Activated CD4-positive, alpha-beta T cell treated with anti-CD3 and anti-CD28 coated beads for 24 hours (primary cell): ENCODE measurements at regions not wholly inside any gene's neighbourhood (a gene's known extent, or its start where the extent isn't known, plus 50 kb on each side); places are given as distances from the start of the nearest gene placed in this dataset.

Experiments
- DNase-seq, 2 donors: peaks; one replicate each; pipeline ENCODE4 v3.0.0-alpha.2; 2020; ENCODE audit warnings: low read depth in 2 of 2

- no peak for DNase-seq
Observed at GRCh38 chr2:120785228-120785966, 49.7 kb downstream of the GLI2 start.

DNA sequence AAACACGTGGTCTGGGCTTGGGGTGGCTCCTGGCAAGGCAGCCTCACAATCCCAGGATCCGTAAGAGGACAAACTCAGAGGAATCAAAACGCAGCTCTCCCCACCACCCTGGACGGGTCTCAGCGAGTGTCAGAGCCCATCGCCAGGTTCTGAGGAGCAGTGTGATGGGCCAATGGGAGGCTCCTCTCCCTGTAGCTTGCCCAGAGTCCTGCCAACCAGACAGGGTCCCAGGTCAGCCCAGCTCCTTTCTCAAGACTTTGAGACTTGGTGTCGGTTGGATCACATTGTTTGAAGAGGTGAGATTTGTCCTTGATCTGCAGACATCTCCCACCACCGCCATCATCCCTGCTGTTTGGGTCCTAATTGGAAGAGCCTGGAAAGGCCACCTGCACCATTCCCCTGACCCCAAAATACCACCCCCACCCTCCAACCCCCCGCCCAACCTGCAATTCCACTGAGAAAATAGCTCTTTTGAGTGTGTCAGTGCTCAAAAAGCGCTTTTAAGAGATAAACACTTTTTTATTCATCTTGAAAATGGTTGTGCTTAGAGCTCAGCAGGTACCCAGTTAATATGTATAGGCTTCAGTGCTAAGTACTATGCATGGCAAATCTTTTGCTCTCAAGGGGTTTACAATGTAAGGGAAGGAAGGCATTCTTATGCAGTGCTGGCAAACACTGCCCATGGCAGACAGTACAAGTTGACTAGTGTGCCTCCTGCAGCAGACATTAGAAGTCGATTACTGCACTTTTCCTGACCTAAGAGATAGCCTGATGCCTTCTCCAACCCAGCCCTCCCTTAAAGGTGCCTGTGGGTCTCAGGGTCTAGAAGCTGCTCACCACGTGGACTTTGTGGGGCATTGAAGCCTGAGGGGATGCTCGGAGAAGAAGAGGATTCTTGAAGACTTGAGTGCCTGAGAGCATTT, 50.6 kb downstream of the GLI2 start:
- DNase-seq: no peak

DNA sequence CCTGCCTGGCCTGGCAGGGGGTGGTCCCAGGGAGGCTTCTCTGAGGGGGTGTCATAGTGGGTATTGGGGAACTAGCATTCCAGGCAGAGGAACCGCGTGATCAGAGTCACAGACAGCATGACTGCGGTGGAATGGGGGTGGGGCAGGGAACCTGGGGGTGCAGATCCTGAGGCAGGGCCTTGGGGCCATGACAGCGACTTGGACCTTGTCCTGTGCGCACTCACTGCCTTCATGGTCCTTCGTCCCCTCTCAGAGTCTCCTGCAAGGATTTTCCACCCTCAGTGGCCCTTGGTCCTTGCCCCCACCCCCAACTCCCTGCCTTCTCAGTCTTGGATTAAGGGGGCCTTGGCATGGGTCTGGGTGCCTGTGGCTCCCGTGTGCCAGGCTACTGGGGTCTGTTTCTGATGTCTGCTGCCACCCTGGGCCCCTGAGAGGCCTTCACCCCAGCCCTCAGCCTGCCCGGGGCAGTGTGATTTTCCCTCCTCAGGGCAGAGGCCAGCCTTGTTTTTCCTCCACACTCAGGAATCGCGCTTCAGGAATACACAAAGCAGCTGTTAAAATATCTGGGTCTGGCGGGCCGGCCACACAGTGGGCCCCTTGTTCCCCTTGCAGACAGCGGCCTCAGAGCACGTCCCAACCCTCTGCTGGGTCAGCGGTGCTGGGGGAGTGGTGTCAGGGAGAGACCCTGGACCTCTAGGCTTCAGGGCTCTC, 51.6 kb downstream of the GLI2 start:
- DNase-seq: no peak

DNA sequence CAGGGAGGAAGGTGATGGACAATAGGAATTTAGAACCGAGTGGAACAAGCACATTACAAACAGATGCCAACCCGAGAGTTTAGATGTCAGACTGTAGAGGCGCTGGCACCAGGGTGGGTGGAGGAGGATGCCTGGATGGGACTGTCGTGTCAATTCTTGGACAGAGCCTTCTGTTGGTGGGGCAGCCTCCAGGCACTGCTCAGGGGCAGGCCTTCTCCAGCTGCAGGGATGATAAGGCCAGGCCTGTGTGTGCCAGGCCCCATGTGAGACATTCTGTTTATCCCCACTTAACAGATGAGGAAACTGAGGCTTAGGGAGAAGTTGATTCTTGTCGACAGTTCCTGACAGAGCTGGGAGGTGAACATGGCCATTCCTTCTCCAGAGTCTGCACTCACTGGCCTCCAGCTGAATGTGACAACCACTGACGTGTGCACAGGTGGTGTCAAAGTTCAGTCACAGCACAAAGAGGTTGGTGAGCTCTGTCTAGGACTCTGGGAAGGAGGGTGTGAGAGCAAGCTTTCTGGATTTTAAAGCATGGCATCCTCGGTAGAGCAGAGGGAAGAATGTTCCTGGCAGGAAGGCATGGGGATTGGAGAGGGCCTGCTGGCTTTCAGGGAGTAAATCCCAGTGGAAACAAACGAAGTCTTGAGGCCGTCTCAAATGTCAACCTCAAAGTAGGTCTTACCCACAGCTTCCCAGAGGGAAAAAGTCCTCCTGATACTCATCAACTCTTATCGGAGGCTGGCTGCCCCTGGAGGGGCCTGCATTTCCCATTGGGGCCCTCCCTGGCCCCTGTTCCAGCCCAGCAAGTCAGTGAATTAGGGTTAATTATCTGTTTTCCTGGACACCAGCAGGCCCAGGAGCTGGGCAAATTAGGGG, 52.4 kb downstream of the GLI2 start:
- DNase-seq: no peak

DNA sequence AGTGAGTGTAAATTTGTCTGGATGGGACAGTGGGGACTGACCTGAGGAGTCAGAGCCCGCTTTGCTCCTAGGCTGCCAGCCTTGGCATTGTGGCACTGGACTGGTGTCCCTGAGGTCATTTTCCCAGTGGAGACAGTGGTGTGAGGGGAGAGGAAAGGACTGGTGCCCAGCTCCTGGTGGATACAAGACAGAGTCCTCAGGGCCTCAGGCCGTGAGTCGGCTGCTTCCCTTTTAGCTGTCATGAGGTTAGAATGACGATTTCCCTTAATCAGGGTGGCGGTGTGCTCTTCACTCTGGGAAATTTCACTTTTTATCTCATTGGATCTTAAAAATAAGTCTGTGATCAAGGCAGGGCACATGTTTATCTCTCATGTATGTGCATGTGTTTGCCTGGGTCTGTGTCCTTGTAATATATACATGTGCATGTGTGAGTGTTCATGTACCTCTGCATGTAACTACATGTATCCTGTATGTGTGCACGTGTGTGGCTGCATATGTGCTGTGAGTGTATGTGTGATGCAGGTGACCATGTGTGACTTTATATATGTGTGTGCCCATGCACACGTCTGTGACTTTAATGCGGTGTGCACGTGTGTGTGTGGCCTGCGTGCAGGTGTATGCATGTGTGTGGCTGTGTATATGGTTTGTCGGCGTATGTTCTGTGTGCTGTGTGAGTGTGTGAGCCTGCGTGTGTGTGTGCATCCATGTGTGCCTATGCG, 55.7 kb downstream of the GLI2 start:
- DNase-seq: no peak

- no peak for DNase-seq
Observed at GRCh38 chr2:120791962-120792297, 56.3 kb downstream of the GLI2 start.

DNA sequence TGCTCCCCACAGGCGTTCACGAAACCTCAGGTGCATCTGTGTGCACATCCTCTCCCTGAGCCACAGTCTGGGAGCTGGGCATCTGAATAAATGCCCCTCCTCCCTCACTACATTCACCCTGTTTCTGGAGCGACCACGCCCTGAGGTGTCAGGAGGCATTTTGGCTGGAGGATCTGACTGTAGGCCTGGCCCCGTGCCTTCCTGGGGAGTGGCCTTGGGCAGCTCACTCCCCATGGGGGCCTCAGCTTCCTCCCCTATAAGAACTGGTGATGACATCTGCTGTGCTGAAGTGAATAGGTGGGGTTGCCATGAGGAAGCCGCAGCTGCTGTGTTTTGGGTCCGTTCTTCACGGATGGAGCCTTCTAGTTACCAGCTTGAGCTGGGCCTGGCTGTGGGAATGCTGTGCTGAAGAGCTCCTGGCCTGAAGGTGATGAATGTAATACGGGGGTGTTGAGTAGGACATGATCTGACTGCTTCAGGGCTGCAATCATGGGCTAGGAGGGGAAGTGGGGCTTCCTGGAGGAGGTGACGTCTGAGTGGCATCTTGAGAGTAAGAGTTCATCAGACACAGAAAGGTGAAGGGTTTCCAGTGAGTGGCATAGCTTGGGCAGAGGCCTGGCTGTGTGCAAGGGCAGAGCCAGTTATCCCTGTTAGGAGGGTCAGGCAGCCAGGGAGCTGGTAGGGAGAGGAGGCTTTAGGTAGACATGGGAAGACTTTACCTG, 58.2 kb downstream of the GLI2 start:
- DNase-seq: no peak

DNA sequence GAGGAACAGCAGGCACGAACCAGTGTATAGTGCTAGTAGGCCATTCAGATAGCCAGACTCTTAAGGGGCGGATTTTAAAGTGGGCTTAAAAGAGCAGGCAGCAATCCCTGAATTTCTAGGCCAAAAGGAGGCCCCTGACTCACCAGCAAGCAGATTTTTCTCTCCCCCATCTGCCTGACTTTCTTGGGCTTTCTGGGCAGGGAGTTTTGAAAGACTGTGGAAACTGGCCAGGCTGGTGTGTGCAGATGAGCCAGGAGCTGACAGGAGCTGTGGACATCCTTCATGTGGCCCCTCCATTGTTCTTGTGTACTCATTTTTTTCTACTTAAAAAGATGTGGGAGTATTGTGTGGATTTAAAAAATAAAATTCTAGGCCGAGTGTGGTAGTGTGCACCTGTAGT, 59.0 kb downstream of the GLI2 start:
- DNase-seq: no peak

GRCh38 chr2:120796094-120796493, 60.4 kb downstream of the GLI2 start:
- no peak for DNase-seq

DNA sequence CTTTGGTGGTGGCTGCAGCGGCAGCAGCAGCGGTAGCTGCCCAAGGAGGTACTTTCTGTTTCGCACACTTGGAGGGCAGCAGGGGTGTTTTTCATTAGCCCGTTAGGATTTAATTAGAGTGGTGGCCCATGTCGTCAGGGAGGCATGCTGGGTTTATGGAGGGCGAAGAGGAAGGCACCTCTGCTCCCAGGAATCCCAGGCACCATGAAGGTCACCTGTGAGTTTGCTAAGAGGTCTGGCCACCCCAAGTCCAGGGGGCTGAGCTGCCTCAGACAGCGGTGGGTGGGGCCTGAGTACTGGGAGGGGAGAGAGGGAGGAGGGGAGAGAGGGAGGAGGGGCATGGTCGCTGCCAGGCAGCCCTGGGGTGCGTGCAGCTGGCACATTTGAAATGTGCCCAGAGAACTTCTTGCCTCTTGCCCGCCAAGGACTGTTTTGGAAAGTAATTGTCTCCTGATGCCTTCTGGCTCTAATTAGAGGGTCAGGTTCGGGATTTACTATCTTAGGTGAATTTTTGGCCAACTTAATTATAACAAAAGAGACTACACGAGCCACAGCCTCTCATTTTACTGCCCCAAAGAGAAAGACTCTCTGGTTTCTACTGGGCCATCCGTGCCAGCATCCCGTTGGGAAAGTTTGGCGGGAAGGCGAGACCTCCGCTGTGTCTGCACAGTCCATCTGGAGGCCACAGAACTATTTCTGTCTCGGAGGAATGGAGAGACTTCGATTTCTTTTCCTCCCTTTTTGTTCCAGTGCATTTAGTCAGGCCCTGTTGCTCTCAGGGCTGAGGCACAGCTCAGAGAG, 62.0 kb downstream of the GLI2 start:
- no peak for DNase-seq

DNA sequence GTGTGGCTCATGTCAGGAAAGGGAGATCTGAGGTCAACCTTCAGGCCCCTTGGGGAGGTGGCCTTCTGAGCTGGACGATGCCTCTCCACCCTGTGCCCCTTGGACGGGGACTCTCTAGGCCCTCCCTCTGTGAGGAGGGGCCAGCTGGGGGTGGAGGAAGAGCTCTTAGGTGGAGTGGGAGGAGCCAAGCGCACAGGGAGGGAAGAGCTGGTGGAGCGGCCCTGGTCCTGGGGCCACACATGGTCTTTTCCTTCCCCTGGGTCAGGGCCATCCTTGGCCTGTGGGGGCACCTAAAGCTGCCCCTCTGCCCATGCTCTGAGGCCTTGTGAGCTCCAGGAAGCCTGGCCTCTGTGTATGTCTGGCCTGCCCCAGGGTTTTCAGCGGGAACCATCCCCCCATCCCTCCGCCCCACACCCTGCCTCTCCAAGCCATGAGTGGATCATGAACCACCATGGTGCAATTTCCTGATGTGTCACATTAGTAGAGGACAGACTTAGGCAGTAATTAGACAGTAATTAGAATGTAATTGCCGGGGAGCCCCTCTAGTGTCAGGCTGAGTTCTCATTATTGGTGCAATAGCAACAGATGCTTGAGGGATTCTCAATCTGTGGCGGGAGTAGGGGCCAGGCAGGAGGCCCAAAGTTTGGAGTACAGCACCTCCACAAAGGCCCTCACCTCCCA, 63.0 kb downstream of the GLI2 start:
- DNase-seq: no peak

GRCh38 chr2:120802158-120802557, 66.5 kb downstream of the GLI2 start:
- no peak for DNase-seq

DNA sequence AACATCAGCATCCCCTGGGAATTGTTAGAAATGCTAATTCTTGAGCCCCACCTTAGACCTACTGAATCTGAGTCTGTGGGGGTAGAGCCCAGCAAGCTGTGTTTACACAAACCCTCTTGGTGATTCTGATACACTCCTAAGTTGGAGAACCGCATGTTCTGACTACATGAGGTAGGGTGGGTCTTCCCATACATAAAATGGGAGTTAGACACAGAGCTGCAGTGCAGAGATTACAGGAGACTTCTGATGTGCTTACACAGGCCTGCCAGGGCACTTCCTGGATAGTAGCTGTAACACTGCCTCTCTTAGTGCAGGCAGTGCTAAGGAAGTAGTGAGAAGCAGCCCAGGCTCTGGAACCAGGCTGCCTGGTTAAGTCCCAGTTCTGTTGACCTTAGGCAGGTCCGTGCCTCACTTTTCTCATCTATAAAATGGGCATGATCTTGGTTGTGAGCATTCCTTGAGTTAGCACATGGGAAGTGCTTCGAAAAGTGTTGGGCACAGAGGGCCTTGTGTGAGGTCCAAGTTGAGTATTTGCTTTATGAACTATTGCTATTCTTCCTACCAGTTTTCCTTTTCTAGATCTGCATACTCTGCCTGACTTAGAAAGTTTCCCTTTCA, 67.3 kb downstream of the GLI2 start:
- DNase-seq: no peak

GRCh38 chr2:120803764-120804335, 68.2 kb downstream of the GLI2 start:
- DNase-seq: no peak

- DNase-seq: no peak
Observed at GRCh38 chr2:120804459-120804858, 68.8 kb downstream of the GLI2 start.

GRCh38 chr2:120805011-120805410, 69.3 kb downstream of the GLI2 start:
- DNase-seq: no peak

DNA sequence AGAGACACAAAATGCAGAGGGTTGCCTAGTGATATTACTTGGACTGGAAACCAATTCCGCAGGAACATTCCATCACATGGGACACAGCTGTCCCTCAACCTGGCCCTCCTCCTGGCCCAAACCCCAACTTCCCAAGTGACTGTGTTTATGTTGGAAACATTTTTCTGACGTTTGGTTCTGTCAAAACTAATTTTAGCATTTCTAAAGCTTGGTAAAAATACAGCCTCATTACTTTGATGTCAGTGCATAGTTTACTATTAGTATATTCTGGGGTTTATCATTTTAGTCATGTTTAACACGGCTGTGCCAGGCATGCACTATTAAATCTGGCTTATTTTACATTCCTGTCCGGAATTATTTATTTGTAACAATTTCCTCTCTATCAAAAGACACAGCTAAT, 69.9 kb downstream of the GLI2 start:
- DNase-seq: no peak

GRCh38 chr2:120807751-120808150, 72.1 kb downstream of the GLI2 start:
- no peak for DNase-seq
